ENCODE measurements at regions not wholly inside any gene's neighbourhood (a gene's known extent, or its start where the extent isn't known, plus 50 kb on each side); places are given as distances from the start of the nearest gene placed in this dataset.

DNA sequence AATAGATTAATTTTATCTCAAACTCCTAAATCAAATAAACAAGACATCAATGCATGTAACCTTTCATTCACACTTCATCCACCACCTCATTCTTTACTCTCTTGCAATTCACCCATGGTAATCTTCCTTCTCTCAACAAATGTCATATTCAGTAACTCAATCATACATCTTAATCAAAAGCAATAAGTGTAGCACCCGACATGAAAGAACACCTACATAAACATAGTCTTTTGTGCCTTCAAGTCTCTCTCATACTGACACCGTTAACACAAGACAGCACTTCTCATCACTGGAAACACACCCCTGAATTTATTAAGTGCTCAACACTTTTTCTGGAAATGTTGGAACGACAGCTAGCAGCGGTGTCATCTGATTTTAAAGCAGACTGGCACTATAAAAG, 225.9 kb downstream of the TTLL7 start:
- H3K9me3 ChIP-seq (ENCODE audit: control insufficient read depth in 1 of 2, insufficient read depth in 1 of 2, low read length in 2 of 2): no peaks in the 10 kb centered on the region
- H3K27me3 Mint-ChIP-seq: no peaks in the 10 kb centered on the region
- H3K36me3 ChIP-seq (ENCODE audit: insufficient read depth, low read length): no peaks in the 10 kb centered on the region
- no peak overlapping the region for H3K27ac Mint-ChIP-seq
- no peaks in the 10 kb centered on the region for H3K36me3 Mint-ChIP-seq (ENCODE audit: low read depth)
- no peak overlapping the region for H3K4me3 ChIP-seq (ENCODE audit: low read length)
- no peak overlapping the region for H3K4me3 Mint-ChIP-seq
- no peak for ATAC-seq (ENCODE audit: poor library complexity)
- no peak overlapping the region for H3K27ac ChIP-seq (ENCODE audit: low read depth in 1 of 2, low read length in 2 of 2)
- DNase-seq: no peak
- ChIA-PET CTCF (no interaction called here), POLR2A (no interaction called here)
- peaks cover 13% of the 10 kb centered on the region for H3K4me1 Mint-ChIP-seq (ENCODE audit: low read depth)
- no peaks in the 10 kb centered on the region for H3K9me3 Mint-ChIP-seq
- TF ChIP-seq, protein P1, sequence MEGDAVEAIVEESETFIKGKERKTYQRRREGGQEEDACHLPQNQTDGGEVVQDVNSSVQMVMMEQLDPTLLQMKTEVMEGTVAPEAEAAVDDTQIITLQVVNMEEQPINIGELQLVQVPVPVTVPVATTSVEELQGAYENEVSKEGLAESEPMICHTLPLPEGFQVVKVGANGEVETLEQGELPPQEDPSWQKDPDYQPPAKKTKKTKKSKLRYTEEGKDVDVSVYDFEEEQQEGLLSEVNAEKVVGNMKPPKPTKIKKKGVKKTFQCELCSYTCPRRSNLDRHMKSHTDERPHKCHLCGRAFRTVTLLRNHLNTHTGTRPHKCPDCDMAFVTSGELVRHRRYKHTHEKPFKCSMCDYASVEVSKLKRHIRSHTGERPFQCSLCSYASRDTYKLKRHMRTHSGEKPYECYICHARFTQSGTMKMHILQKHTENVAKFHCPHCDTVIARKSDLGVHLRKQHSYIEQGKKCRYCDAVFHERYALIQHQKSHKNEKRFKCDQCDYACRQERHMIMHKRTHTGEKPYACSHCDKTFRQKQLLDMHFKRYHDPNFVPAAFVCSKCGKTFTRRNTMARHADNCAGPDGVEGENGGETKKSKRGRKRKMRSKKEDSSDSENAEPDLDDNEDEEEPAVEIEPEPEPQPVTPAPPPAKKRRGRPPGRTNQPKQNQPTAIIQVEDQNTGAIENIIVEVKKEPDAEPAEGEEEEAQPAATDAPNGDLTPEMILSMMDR (IDR thresholded peaks at IDR 0.05): no peak
- H3K27me3 ChIP-seq (ENCODE audit: control insufficient read depth in 1 of 2, insufficient read depth in 2 of 2, low read length in 2 of 2): no peaks in the 10 kb centered on the region
- intact Hi-C loops (cut with DNase I, micrococcal nuclease): no loop called here
- no peaks in the 10 kb centered on the region for H3K4me1 ChIP-seq (ENCODE audit: insufficient read depth, low read length)

- H3K4me3 Mint-ChIP-seq: no peak overlapping the region
- H3K9me3 ChIP-seq (ENCODE audit: control insufficient read depth in 1 of 2, insufficient read depth in 1 of 2, low read length in 2 of 2): no peaks in the 10 kb centered on the region
- no peaks in the 10 kb centered on the region for H3K27me3 Mint-ChIP-seq
- no peaks in the 10 kb centered on the region for H3K4me1 ChIP-seq (ENCODE audit: insufficient read depth, low read length)
- CTCF ChIA-PET: no interaction called here
- H3K4me3 ChIP-seq (ENCODE audit: low read length): no peak overlapping the region
- H3K4me1 Mint-ChIP-seq (ENCODE audit: low read depth): peaks cover 13% of the 10 kb centered on the region
- intact Hi-C loops (cut with DNase I, micrococcal nuclease): no loop called here
- ATAC-seq (ENCODE audit: poor library complexity) (no peak), DNase-seq (no peak)
- POLR2A ChIA-PET: interaction anchor here (0.7 kb wide), 1 partner anchor 141 kb away, joined by 3 read pairs; no protein-coding TSS in a partner anchor
- H3K27me3 ChIP-seq (ENCODE audit: control insufficient read depth in 1 of 2, insufficient read depth in 2 of 2, low read length in 2 of 2): no peaks in the 10 kb centered on the region
- H3K27ac Mint-ChIP-seq: no peak overlapping the region
- no peak overlapping the region for H3K27ac ChIP-seq (ENCODE audit: low read depth in 1 of 2, low read length in 2 of 2)
- TF ChIP-seq, protein P1 (IDR thresholded peaks at IDR 0.05): no peak
- no peaks in the 10 kb centered on the region for H3K9me3 Mint-ChIP-seq
- H3K36me3 Mint-ChIP-seq (ENCODE audit: low read depth): no peaks in the 10 kb centered on the region
- no peaks in the 10 kb centered on the region for H3K36me3 ChIP-seq (ENCODE audit: insufficient read depth, low read length)
Observed at GRCh38 chr1:83770319-83770661, 228.6 kb downstream of the TTLL7 start.

DNA sequence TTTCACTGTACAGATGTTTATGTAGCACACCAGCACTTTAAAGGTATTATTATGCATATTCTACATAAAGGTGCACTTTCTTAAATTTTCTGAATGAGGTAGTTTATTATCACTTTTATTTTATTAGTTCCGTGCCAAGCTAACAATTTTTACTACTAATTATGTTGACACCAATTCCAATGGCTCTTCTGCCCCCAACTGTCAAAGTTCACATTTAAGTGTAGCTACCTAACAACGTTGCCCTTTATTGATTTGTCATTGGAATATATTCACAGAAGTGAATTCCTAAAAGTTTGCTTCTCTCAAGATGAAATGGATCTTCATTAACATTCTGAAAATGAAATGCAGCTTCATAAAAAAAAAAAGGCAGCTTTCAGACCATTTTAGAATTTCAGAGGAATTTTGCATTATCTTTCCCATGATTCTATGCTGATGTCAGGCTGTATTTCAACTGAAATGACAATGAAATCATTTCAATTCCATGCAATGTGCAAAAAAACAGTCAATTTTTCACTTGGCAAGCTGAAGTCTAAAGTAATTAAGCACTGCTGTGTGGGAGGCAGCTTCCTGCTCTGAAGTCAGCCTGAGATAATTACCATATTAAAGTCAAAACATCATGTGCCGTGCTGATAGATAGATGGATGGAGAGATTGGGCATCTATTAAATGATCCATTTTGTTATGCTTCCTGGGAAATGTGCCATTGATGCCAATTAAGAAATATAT, 229.2 kb downstream of the TTLL7 start:
- H3K27ac ChIP-seq (ENCODE audit: low read depth in 1 of 2, low read length in 2 of 2): no peak overlapping the region
- H3K4me3 ChIP-seq (ENCODE audit: low read length): no peak overlapping the region
- H3K27me3 Mint-ChIP-seq: no peaks in the 10 kb centered on the region
- intact Hi-C loops (cut with DNase I, micrococcal nuclease): no loop called here
- no peaks in the 10 kb centered on the region for H3K4me1 ChIP-seq (ENCODE audit: insufficient read depth, low read length)
- no peaks in the 10 kb centered on the region for H3K36me3 Mint-ChIP-seq (ENCODE audit: low read depth)
- H3K9me3 ChIP-seq (ENCODE audit: control insufficient read depth in 1 of 2, insufficient read depth in 1 of 2, low read length in 2 of 2): no peaks in the 10 kb centered on the region
- POLR2A ChIA-PET: interaction anchor here (0.7 kb wide), 2 partner anchors 44 to 141 kb away, joined by 3 to 5 read pairs; no protein-coding TSS in a partner anchor
- CTCF ChIA-PET: no interaction called here
- ATAC-seq (ENCODE audit: poor library complexity) (no peak), DNase-seq (no peak)
- H3K27ac Mint-ChIP-seq: no peak overlapping the region
- TF ChIP-seq, protein P1 (IDR thresholded peaks at IDR 0.05): no peak
- no peak overlapping the region for H3K4me3 Mint-ChIP-seq
- peaks cover 13% of the 10 kb centered on the region for H3K4me1 Mint-ChIP-seq (ENCODE audit: low read depth)
- H3K9me3 Mint-ChIP-seq: no peaks in the 10 kb centered on the region
- H3K36me3 ChIP-seq (ENCODE audit: insufficient read depth, low read length): no peaks in the 10 kb centered on the region
- H3K27me3 ChIP-seq (ENCODE audit: control insufficient read depth in 1 of 2, insufficient read depth in 2 of 2, low read length in 2 of 2): no peaks in the 10 kb centered on the region
